Erythroblast (primary cell): ENCODE measurements at regions not wholly inside any gene's neighbourhood (a gene's known extent, or its start where the extent isn't known, plus 50 kb on each side); places are given as distances from the start of the nearest gene placed in this dataset.

Source experiments
- GATA1 ChIP-seq: IDR thresholded peaks from 2 replicates; pipeline ENCODE4 v1.6.1; 2011; ENCODE audit warnings: low read depth, mild to moderate bottlenecking, control low read depth, low read length, moderate library complexity
- POLR2A ChIP-seq: IDR thresholded peaks from 2 replicates; pipeline ENCODE4 v1.6.1; 2011; ENCODE audit warnings: mild to moderate bottlenecking, low read length

- no peak for TF ChIP-seq POLR2A
- no peak for TF ChIP-seq GATA1
Measured at GRCh38 chr14:35963209-35963608, 137.1 kb downstream of the BRMS1L start.
